Central memory CD4-positive, alpha-beta T cell (primary cell): ENCODE measurements at regions not wholly inside any gene's neighbourhood (a gene's known extent, or its start where the extent isn't known, plus 50 kb on each side); places are given as distances from the start of the nearest gene placed in this dataset.

Experiments
- DNase-seq: peaks from one replicate; pipeline ENCODE4 v3.0.0; 2022

DNA sequence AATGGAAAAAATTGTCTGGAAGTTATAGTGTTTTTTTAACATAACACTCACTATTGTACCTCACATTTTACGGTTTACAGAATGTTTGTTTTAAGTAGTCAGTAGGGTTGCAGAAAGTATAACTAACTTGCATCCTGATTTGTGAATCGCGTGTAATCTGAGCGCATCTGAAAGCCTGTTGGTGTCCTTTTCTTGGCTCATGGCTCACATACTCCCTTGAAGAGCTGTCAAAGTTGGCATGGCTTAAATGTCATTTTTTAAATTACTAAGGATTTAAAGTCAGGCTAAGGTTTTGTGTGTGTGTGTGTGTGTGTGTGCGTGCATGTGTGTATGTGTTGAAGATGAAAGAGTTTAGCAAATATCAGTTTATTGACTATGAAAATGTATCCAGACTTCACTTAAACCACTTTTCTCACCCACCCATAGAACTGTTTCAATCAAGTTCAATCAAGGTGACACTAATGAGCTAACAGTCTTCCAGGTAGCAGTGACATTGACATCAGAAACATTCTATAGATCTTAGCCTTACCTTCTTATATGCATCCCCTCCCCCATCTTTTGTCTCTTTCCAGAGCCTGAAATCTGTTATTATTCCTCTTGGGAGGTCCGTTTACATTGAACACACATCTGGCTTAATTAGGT lies 480.4 kb upstream of the SGCG start:
- no peak for DNase-seq

DNA sequence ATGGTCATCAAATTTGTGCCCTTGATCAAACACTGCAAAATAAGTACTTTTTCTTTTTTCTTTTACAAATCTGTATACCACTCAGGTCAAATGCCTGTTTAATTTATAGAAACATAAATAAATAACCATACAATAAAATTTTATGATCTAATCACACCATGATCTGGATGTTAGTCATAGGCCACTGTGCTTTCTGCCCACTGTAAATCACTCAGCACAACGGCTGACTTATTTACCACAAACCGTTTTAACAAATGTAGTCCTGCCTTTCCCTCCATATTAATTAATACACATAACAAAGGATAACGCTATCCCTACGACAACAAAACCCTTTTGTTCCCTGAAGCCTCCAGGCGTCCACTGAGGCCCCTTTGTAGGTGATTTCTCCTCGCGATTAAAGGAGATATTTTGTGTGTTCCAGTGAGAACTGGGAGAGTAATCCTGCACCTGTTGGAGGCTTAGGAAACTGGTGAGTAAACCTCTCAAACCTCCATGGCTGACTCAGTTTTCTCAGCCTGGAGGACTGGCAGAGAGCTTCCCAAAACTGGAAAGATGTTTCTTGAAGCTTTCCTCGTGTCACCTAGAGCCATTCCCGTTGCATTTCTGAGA lies 477.1 kb upstream of the SGCG start:
- DNase-seq: no peak

DNA sequence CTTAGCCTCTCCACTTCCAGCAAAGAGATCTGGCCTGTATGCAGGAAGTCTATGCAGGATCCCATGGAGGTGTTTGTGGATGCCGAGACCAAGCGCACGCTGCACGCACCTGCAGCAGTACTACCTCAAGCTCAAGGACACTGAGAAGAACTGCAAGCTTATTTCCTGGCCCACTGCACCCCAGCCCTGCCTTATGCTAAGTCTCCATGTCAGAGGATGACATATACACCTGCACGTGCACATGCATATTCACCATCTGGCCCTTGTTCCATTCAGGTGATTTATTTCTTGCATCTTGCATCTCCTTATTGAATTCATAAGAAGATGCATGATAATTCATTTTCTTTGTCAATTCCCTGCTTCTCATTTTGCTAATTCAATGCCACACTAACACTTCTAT lies 472.8 kb upstream of the SGCG start:
- no peak for DNase-seq

DNA sequence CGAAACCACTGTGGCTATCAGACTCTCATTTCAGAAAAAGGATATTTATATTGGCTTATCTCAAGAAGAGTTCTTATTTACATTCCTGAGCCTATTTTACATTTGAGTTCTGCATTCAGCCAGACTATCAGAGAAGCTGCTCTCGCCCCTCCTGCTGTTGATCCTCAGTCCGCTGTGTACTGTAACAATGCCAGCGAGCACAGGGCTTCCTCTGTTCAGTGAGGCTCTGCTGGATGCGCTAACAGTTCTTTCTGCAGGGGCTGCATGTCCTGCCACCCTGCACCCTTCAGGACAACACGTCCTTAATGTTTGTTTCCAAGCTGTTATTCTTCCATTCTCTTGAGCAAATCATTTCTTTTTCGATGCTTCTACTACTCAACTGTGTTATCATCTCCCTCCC lies 463.7 kb upstream of the SGCG start:
- DNase-seq: no peak

DNA sequence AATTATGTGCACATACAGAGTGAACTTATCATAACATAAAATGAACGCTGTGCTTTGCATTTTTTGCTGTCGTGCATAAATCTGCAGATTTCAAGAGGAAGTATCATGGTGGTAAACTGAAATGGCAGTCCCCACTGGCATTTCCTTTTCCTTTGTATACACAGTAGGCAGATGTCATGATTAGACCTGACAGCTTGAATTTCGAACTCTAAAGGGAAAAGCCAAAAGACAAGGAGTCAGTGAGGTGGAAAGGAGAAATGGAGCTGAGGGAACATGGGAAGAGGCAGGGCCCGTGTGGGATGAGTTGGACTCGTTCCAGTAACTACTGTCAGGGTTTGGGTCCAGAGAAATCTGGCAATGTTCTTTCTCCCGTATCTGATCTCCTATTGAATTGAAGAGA lies 454.1 kb upstream of the SGCG start:
- no peak for DNase-seq

DNA sequence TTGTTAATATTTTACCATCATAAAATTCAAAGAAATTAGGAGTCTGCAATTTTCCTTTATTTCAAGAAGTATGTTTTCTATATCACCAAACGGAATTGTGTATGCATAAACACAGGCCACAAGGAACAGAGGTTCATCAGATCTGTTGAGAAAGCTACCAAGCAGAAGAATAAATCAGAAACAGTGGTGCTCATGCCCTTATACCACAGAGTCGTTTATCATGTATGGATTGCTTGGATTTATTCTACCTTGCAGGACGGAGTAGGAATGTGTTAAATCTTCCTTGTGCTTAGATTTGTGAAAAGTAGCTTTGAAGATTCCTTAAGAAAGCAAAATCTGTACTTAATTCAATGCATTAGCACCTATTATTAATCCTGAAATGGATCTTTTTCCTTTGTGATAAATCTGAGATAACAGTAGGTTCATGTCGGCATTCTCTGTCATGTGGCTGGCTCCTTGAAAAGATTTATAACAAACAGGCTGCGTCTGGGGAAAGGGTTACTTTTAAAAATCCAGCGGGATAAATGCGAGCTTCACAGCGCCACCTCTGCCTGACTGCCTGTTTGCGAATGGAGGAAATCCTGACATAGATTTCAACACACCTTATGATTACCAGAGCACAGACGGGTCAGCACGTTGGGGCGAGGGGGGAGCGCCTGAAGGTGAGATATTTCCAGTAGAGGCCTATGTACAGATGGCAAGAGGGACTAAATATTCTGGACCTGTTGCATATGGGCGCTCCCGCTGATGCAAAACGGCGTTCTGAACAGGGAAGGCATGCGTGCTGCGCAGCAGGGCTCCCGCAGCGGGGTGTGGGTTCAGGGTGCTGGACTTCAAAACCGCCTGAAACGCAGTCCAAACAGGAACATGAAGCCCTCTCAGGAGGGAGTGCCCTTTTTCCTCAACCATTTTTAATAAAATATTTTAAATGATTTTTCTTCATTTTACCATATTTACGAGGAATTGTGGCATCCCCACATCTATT lies 445.5 kb upstream of the SGCG start:
- DNase-seq: no peak

DNA sequence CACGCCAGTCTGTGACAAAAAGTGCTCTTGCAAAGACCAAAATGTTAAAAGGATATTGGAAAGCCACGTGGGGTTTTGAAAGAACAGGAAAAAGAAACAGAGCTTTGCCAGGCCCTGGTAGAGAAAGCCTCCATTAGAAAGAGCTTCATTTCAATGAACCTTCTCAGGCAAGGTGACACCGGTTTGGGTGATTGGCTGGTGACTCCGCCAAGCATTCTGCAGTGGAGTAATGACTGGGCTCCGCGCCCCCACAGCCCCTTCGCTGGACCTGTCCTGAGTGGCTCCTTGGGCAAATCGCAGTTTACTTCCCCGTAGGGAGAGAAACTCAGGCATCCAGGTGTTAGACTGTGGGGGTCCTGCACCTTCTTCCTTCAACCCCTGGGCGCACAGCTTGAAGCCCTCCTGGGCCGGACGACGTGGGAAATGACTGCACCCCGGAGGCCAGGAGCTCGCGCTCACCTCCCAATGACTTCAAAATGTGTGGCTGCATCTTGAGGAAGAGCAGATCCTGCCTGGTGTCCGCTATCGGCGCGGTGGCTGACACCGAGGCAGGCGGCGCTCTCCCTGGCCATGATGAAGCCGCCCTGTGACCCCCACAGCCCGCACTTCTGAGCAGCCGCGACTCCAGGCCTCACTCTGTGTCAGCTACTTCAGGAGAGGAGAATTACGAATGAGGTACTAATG lies 444.6 kb upstream of the SGCG start:
- DNase-seq: no peak

DNA sequence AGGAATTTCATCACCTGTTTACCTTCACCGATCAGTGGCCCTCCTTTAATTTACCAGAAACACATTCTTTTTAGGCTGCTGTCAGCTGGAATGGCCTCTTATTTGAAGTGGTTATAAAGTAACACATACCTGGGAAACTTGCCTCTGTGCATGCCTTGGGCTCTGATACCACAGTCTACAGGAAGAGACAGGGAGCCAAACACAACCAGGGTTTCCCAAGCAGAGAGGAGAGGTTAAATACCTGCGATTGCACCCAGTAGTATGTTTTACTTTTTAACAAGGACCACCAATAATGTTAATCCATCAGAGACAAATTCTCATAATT lies 444.0 kb upstream of the SGCG start:
- DNase-seq: no peak

DNA sequence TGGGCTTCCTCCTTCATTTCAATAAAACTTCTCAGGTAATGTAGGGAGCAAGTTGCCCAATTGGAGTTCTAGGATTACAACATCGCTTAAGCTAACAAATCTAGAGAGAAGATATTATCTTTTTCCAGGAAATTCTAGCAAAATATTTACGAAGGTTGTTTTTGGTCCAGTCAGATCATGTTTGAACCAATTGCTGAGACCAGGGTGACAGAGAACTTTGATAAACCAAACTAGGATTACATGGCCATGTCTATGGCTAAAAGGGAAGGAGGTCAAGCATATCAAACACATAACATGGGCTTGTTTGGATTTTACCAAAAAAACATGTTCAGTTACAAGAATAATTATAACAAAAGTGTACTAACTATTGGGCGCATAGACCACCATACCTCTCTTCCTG lies 442.4 kb upstream of the SGCG start:
- DNase-seq: no peak

DNA sequence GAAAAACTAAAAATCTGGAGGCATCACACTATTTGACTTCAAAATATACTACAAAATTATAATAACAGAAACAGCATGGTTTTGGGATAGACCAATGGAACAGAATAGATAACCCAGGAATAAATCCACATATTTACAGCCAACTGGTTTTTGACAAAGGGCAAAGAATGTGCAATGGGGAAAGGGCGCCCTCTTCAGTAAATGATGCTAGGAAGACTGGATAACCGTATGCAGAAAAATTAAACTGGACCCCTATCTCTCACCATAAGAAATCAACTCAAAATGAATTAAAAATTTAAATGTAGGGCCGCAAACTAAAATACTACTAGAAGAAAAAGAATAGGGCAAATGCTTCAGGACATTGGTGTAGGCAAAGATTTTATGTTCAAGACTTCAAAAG lies 440.5 kb upstream of the SGCG start:
- DNase-seq: no peak

DNA sequence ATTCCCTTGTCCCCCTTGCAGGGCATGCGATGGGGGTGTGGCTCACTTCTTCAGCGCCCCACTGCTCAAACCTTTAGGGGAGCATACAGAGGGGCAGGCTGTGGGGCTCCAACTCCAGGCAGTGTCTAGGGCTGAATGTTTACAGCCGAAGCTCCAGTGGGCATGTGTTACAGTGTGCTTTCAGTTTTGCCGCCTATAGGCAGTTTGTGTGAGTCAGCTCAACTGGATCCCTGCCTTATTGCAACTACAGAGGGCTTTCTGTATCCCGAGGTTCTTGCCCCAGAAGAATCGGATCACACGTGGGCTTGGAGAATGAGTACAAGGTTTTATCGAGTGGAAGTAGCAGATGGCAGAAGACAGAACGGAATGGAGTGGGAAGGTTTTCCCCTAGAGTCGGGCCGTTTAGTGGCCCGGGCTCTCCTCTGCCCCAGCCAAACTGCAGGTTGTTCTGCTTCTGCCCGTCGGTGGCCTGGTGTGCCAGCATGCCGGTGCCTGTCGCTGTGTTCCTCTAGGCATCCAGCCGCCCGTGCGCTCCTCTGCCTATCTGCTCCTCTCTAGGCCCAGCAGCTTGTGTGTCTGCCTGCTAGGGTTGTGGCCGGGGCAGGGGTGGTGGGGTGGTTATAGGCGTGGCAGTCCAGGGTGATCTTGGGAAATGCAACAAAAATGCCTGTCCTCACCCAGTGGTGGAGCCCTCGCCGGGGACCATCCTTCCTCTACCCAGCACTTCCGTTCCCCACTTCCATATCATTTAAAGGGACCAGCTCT lies 435.9 kb upstream of the SGCG start:
- DNase-seq: no peak

DNA sequence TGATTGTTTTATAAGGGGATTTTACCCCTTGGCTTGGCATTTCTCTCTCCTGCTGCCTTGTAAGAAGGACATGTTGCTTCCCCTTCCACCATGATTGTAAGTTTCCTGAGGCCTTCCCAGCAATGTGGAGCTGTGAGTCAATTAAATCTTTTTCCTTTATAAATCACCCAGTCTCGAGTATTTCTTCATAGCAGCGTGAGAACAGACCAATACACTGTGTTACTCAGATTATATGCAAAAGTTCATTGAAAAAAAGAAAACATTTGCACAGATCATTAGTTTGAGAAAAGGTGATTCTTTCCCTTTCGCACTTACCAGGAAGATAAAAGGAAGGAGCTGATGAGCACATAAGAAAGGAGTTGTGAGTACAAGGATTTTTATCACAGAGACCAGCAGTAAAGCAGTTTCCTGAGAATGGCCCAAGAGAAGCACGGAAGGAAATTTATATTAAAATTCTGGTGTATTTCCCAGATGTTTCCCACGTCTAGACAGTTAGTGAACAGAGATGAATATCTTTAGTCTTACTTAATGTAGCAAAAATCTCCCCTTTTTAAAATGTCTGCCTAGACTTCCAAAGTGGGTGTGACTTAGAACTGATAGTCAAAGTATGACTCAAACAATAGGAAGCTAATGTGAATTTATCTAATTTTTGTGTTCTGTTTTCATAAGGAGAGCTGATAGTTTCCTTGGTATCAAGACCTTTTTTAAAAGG lies 431.8 kb upstream of the SGCG start:
- no peak for DNase-seq

DNA sequence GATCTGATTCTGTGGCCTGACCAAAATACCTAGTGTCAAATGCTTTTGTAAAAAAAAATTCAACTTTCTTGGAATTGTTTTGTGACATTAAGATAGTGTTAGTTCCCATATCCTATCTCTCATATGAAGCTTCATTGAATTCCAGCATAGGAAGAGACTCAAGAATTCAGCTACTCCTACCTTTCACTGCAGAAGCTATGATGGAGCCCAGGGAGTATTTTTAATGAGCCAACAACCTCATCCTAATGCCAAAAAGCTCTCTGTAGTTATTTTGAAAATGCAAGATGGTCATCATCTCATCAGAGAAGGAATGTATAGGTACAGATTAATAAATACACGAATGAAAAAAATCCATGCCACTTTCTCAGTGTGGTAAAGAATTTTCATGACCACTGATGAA lies 431.2 kb upstream of the SGCG start:
- DNase-seq: no peak

DNA sequence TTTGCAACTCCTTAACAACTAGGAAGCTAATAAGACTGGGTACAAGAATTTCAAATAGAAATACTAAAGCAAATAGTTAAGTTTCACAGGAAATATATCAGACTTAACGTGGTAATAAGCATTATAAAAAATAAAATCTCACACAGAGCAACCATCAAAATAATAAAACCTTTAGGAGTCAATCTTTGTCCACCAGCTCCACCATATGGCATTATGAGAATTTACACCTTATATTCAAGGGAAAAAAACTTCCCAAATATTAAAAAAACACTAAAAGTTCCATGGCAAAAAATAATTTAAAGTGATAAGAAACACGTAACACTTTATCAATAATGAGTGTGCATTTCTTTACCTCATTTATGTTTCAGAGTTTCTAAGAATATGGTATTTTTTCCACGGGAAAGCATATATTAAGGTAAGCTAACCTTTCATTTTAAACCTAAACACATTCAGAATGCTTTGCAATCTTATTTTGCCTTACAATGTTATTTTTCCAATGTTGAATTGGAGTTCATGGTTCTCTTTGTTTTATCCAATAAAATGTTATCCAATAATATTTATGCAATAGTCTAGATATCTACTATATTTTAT lies 423.2 kb upstream of the SGCG start:
- DNase-seq: no peak

DNA sequence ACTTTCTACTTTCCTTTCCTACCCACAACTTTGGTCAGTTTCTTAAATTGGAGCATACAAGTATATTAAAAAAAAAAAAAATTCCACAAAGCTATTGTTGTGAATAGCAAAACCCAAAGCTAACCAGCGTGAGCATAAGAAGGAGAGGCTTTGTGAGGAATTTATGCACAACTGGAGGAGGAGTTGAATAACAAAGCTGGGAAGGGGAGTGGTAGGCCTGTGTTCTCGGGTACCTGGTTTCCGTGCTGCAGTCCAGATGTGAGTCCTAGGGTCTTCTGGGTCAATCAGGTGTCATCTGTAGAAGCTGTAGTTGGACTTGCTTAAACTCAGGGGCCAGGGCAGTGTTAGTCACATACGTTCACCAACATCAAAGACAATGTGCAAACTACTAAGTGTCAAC lies 422.5 kb upstream of the SGCG start:
- DNase-seq: no peak

DNA sequence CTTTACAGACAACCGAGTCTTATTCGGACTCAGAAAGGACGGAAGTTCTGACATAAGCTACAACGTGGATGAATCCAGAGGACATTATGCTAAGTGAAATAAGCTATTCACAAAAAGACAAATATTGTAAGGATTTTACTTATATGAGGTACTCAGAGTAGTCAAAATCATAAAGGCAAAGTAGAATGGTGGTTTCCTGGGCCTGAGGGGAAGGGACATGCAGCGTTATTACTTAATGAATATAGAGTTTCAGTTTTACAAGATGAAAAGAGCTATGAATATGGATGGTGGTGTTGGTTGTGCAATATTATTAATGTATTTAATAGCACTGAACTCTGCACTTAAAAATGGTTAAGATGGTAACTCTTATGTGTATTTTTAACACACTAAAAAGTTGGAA lies 419.1 kb upstream of the SGCG start:
- no peak for DNase-seq

DNA sequence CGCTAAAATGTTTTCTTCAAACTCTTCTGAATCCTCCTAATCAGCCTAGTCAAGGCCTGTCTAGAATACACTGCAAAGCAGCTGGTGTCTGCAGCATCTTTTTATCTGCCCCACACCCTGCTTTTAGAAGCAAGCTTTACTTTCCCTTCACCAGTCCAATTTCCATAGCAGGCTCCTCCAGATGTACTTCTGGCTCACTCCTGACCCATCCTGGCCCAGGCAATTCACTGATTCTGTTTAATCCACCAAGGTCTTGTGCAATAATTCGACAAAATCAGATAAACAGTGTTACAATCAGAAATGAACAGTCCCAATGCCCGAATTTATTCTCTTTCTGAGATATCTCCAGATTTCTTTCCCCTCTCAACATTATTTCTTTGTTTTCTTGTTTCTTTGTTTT lies 415.2 kb upstream of the SGCG start:
- no peak for DNase-seq

DNA sequence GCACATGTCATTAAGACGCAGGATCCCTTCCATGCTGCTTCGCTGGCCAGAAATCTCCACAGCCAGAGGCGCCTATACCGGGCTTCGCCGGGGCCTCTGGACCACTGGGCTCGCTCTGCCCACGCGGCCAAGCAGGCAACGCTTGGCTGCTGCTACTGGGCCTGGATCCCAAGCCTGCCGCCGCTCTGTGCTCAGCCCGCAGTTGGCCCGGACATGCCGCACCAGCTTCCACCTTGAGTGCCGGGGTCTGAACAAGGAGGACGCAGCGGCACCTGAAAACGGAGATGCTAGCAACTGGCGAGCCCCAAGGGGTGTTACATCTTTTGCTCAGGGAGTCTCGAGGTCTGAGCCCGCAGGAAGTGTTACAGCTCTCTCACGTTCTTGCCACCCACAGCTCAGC lies 409.9 kb upstream of the SGCG start:
- DNase-seq: no peak

DNA sequence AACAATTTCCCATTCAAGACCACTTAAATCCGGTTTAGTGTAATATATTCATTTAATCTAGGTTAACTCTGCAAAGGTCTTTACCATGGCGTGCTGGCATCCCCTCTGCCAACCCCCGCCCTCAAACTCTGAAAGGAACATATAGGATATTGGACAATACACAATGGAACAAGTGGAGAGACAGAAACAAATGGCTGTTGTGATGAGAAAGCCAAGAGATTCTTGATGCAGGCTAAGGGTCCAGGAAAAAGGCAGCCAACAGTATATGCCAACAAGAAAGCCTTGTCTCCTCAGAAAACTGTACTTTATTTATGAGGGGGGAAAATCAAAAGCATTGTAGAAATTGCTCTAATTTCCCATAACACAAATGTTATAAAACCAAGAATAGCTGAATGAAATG lies 407.3 kb upstream of the SGCG start:
- DNase-seq: no peak

DNA sequence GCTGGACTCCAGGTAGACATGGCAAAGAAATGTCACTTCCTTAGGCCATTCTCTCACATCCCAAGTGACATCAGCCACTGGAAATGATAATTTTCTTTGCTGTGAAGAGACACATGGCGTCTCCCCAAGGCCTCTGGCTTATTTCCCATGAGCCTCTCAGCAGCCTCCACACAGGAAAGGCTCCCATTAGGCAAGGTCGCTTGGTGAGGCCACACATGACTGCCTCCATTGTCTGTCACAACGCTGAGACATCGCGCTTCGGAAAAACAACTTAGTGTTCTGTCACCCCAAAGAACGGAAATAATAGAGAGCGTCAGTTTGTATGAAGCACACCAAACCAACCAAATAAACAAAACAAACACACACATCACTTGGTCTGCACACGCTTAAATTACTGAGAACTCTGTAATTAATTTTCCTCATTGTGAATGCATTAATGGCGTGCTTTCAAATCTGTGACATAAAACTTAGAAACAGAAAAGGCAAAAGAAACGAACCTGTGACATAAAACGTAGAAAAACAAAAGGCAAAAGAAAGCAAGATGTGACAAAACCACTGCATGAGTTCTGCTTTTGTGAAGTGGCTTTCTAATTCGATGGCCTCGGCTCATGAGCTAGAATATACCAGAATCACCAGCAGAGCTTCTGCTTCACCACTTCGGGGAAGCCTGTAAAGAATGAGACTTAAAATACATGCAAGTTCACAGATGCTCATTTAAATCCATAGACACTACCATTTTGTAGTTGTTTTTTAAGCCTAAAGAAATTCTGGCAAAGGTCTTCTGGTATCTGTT lies 404.2 kb upstream of the SGCG start:
- DNase-seq: no peak

DNA sequence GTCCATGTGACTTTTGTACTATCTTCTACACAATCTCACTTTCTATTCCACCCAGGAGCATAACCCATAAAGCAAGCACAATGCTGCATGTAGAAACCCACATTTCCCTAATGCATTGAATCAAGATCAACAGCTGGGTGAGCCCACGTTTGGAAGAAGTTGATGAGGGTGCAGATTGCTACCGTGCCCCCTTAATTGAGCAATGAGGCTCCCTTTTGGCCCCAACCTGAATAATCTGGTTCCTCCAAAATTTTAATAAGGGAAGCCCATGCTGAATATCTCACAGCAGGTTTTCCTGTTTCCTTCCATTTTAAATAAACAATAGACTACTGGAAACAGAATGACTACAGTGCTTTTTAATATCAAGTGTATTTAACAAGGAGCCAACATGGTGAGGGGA lies 403.6 kb upstream of the SGCG start:
- DNase-seq: no peak
